Smooth muscle cell (in vitro differentiated cells): ENCODE measurements at regions not wholly inside any gene's neighbourhood (a gene's known extent, or its start where the extent isn't known, plus 50 kb on each side); places are given as distances from the start of the nearest gene placed in this dataset.
A peak's percentile ranks its signal among the peaks of the same experiment; 100 is the strongest.
"Not testable (repeated sequence)": the region's sequence is repeated elsewhere in the genome, so short reads cannot be mapped to it uniquely, and the experiment has no call there.

Source experiments
- DNase-seq: peaks from one replicate; lab custom pipeline; 2025; ENCODE audit not compliant: unreplicated experiment; lab: John Stamatoyannopoulos, UW
- H2AFZ ChIP-seq: fragments of 200-600 bp; sonication (generic); 2 replicates; pipeline ENCODE4 v1.6.0; 2016; ENCODE audit warnings: antibody characterized with exemption, low read depth, mild to moderate bottlenecking
- H3F3A ChIP-seq: fragments of 200-600 bp; sonication (generic); 2 replicates; pipeline ENCODE4 v1.6.0; 2017; ENCODE audit warnings: antibody characterized with exemption, low read depth
- H3K27ac ChIP-seq: fragments of 200-600 bp; sonication (generic); 2 replicates; pipeline ENCODE4 v1.5.1; 2016; ENCODE audit warnings: low read depth, mild to moderate bottlenecking
- H3K27me3 ChIP-seq: fragments of 200-600 bp; sonication (generic); 2 replicates; pipeline ENCODE4 v1.6.1; 2016; ENCODE audit warnings: low read depth, mild to moderate bottlenecking
- H3K36me3 ChIP-seq: fragments of 200-600 bp; sonication (generic); 2 replicates; pipeline ENCODE4 v1.5.1; 2016; ENCODE audit warnings: low read depth
- H3K4me1 ChIP-seq: fragments of 200-600 bp; sonication (generic); 2 replicates; pipeline ENCODE4 v1.5.1; 2016; ENCODE audit warnings: low read depth
- H3K4me2 ChIP-seq: fragments of 200-600 bp; sonication (generic); 2 replicates; pipeline ENCODE4 v1.6.0; 2016; ENCODE audit warnings: mild to moderate bottlenecking
- H3K4me3 ChIP-seq: fragments of 200-600 bp; sonication (generic); 2 replicates; pipeline ENCODE4 v1.5.1; 2016; ENCODE audit warnings: mild to moderate bottlenecking
- H3K79me2 ChIP-seq: fragments of 200-600 bp; sonication (generic); 2 replicates; pipeline ENCODE4 v1.6.0; 2016; ENCODE audit warnings: low read depth, mild to moderate bottlenecking
- H3K9ac ChIP-seq: fragments of 200-600 bp; sonication (generic); 2 replicates; pipeline ENCODE4 v1.6.0; 2016; ENCODE audit warnings: low read depth
- H3K9me3 ChIP-seq: fragments of 200-600 bp; sonication (generic); replicated peaks from 2 replicates; pipeline ENCODE4 v1.5.1; 2016; ENCODE audit warnings: low read depth
- H4K20me1 ChIP-seq: fragments of 200-600 bp; sonication (generic); 2 replicates; pipeline ENCODE4 v1.6.0; 2016; ENCODE audit warnings: low read depth
- CTCF ChIP-seq: fragments of 200-600 bp; sonication (generic); IDR thresholded peaks from 2 replicates; pipeline ENCODE4 v1.5.1; 2017; ENCODE audit warnings: borderline replicate concordance, mild to moderate bottlenecking, antibody characterized with exemption; ENCODE audit not compliant: insufficient read depth, poor library complexity, severe bottlenecking
- WGBS: methylation state at CpG from one replicate; pipeline ENCODE4 v1.1.7; 2016; ENCODE audit warnings: low lambda C conversion rate; 5-methylcytosine and 5-hydroxymethylcytosine counted together

GRCh38 chr5:92548346-92548745, 1032.7 kb downstream of the NR2F1-AS1 start:
- Histone ChIP-seq H3K36me3 (no peaks in the 10 kb centered on the region), H3K79me2 (no peaks in the 10 kb centered on the region), H2AFZ (no peak overlapping the region), H4K20me1 (no peaks in the 10 kb centered on the region), H3F3A (peaks cover 10% of the 10 kb centered on the region), H3K27me3 (no peaks in the 10 kb centered on the region), H3K9me3 (no peaks in the 10 kb centered on the region), H3K4me3 (no peak overlapping the region), H3K4me2 (peak overlapping the region; percentile 32), H3K4me1 (peaks cover 25% of the 10 kb centered on the region), H3K9ac (no peak overlapping the region), H3K27ac (peak overlapping the region; percentile 14)
- WGBS, result 51% methylated on average over 2 of the region's 2 CpGs
- DNase-seq, result no peak
- TF ChIP-seq CTCF, result no peak

GRCh38 chr5:92544596-92544995, 1036.4 kb downstream of the NR2F1-AS1 start:
- Histone ChIP-seq H3K27ac (peak overlapping the region; percentile 54), H3K4me3 (no peak overlapping the region), H2AFZ (peak overlapping the region; percentile 76), H3K36me3 (no peaks in the 10 kb centered on the region), H3K4me2 (peak overlapping the region; percentile 44), H3F3A (peaks cover 5% of the 10 kb centered on the region), H3K79me2 (no peaks in the 10 kb centered on the region), H3K4me1 (peaks cover 15% of the 10 kb centered on the region), H4K20me1 (no peaks in the 10 kb centered on the region), H3K9ac (no peak overlapping the region), H3K27me3 (no peaks in the 10 kb centered on the region), H3K9me3 (no peaks in the 10 kb centered on the region)
- DNase-seq, result no peak
- TF ChIP-seq CTCF, result no peak
- 8% methylated on average over 1 of the region's 1 CpG for WGBS

- Histone ChIP-seq H3K27me3 (no peaks in the 10 kb centered on the region), H3K4me1 (peaks cover 15% of the 10 kb centered on the region), H3F3A (peaks cover 5% of the 10 kb centered on the region), H2AFZ (peak overlapping the region; percentile 76), H3K36me3 (no peaks in the 10 kb centered on the region), H3K4me3 (no peak overlapping the region), H3K79me2 (no peaks in the 10 kb centered on the region), H3K27ac (peak overlapping the region; percentile 54), H4K20me1 (no peaks in the 10 kb centered on the region), H3K9me3 (no peaks in the 10 kb centered on the region), H3K9ac (no peak overlapping the region), H3K4me2 (peak overlapping the region; percentile 44)
- no peak for TF ChIP-seq CTCF
- no peak for DNase-seq
- WGBS, result 77% methylated on average over 3 of the region's 3 CpGs
Measured at GRCh38 chr5:92544036-92544435, 1037.0 kb downstream of the NR2F1-AS1 start.

GRCh38 chr5:92543201-92543600, 1037.8 kb downstream of the NR2F1-AS1 start:
- DNase-seq, result no peak
- H3K27ac ChIP-seq, result peak overlapping the region; percentile 54

GRCh38 chr5:92542017-92542416, 1039.0 kb downstream of the NR2F1-AS1 start:
- H3K27ac ChIP-seq, H3K36me3 ChIP-seq, H3K9me3 ChIP-seq, H3F3A ChIP-seq, H3K79me2 ChIP-seq, H3K27me3 ChIP-seq, H3K9ac ChIP-seq, DNase-seq, H2AFZ ChIP-seq, H3K4me2 ChIP-seq, H4K20me1 ChIP-seq, H3K4me3 ChIP-seq: not testable (repeated sequence)
- WGBS, result 93% methylated on average over 1 of the region's 1 CpG
- peaks cover 15% of the 10 kb centered on the region for H3K4me1 ChIP-seq

More at GRCh38 chr5:92543201-92543600, 1037.8 kb downstream of the NR2F1-AS1 start:
- no peaks in the 10 kb centered on the region for H3K79me2 ChIP-seq
- H3K36me3 ChIP-seq, result no peaks in the 10 kb centered on the region
- no peak overlapping the region for H3K4me3 ChIP-seq
- H2AFZ ChIP-seq, result peak overlapping the region; percentile 76
- H3K27me3 ChIP-seq, result no peaks in the 10 kb centered on the region
- H3K4me2 ChIP-seq, result peak overlapping the region; percentile 44
- H4K20me1 ChIP-seq, result no peaks in the 10 kb centered on the region
- H3K9me3 ChIP-seq, result no peaks in the 10 kb centered on the region
- TF ChIP-seq CTCF, result no peak
- H3K4me1 ChIP-seq, result peaks cover 15% of the 10 kb centered on the region
- no peak overlapping the region for H3K9ac ChIP-seq
- peaks cover 5% of the 10 kb centered on the region for H3F3A ChIP-seq
